ENCODE measurements at regions not wholly inside any gene's neighbourhood (a gene's known extent, or its start where the extent isn't known, plus 50 kb on each side); places are given as distances from the start of the nearest gene placed in this dataset.

DNA sequence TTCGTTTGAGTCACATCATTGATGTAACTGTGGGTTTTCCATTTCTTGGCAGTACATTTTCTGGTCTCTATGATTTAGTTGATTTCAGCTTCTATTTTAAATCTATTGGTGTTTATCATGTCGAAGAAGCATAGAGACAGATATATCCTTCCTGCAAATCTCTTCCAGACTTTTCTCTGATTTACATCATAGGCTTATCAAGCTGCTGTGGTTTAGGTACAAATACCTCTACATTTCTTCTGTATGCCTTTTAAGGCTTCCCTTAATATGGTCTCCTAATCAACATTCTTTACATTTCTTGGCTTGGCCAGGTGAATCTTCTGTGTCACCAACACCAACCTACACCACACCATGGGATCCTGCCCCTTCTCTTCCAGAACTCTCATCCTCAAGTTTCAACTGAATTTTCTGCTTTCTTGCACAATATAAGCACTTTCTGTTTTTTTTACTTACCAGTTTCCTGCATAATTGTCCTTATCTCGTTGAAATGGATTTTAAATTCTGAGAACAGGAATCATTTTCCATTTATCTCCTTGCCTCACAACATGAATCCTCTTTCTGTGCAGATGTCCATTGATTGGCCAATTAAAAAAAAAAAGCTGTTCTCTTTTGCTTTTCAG is 626.9 kb downstream of the ANKRD50 start:
- CTCF ChIA-PET: no interaction called here
- no peak for TF ChIP-seq CTCF (IDR thresholded peaks at IDR 0.05; ENCODE audit: insufficient read depth, low read length, missing control alignments)
- H3K4me3 ChIP-seq (ENCODE audit: low read depth, low read length): no peak overlapping the region
- no peak for DNase-seq (ENCODE audit: low read depth, low spot score)
- POLR2A ChIA-PET: no interaction called here

GRCh38 chr4:124090021-124090420 is 622.5 kb downstream of the ANKRD50 start:
- no peak overlapping the region for H3K4me3 ChIP-seq (ENCODE audit: low read depth, low read length)
- POLR2A ChIA-PET: no interaction called here
- no peak for DNase-seq (ENCODE audit: low read depth, low spot score)
- CTCF ChIA-PET: interaction anchor here (1.5 kb wide), 1 partner anchor 317 kb away, joined by 3 read pairs; no protein-coding TSS in a partner anchor
- TF ChIP-seq CTCF (IDR thresholded peaks at IDR 0.05; ENCODE audit: insufficient read depth, low read length, missing control alignments): no peak

DNA sequence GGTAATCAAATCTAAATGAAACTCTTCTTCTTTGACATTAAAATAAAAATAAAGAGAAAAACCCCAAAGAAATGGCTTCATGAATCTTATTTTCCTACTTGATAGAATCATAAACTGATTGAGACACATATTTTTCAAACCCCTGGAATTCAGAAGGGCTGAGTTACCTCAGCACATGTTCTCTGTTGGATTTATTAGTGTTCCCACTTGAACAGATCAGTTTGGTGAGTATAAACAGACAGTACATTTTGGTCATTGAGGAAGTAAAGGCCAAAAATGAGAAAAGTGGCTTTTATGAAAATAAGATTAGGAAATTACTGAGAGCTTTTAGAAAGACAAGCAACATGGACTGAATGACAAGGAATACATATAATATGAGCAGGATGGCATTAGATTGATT is 620.4 kb downstream of the ANKRD50 start:
- no peak for DNase-seq (ENCODE audit: low read depth, low spot score)
- no peak for TF ChIP-seq CTCF (IDR thresholded peaks at IDR 0.05; ENCODE audit: insufficient read depth, low read length, missing control alignments)
- H3K4me3 ChIP-seq (ENCODE audit: low read depth, low read length): no peak overlapping the region
- ChIA-PET CTCF (no interaction called here), POLR2A (no interaction called here)

DNA sequence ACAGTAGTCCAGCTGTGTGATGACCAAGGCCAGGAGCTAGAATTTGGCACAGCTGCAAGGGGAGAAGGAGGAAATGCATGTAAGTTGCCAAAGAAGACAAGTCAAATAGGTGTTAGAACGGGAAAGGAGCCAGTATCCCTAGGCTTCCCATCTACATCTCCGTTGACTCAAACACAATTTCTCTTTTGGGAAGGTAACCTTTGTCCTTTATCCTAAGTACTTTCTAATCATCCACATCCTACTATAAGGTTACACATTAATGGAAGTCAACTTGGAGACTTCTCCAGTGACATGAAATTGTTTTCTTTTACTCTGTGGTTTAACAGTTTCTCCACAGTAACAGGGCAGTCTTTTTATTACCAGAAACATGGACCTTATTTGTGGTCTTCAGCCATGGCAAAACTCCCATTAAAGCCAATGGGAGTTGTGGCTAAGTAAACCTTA is 620.0 kb downstream of the ANKRD50 start:
- DNase-seq (ENCODE audit: low read depth, low spot score): no peak
- ChIA-PET POLR2A (no interaction called here), CTCF (interaction anchor here (1.1 kb wide), 1 partner anchor 990 kb away, joined by 3 read pairs; no protein-coding TSS in a partner anchor)
- no peak for TF ChIP-seq CTCF (IDR thresholded peaks at IDR 0.05; ENCODE audit: insufficient read depth, low read length, missing control alignments)
- H3K4me3 ChIP-seq (ENCODE audit: low read depth, low read length): no peak overlapping the region

DNA sequence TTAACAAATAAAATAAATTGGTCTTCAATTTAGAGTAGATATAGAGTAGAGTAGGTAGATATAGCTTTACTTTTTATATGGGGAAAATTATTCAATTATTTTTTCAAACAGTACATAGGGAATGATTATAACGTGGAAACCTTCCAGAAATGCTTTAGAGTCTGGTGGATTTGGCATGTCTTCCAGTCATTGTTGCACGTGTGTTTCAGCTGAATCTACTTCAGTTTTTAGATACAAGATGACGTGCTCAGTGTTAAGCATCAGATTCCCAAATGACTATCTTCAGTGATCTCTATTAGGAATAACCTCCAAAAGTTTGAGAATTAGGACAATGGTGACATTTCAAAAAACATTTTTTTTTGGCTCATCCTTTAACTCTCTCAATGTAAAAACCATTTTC is 616.9 kb downstream of the ANKRD50 start:
- POLR2A ChIA-PET: no interaction called here
- CTCF ChIA-PET: interaction anchor here (1.0 kb wide), 1 partner anchor 434 kb away, joined by 5 read pairs; no protein-coding TSS in a partner anchor
- no peak for DNase-seq (ENCODE audit: low read depth, low spot score)
- TF ChIP-seq CTCF (IDR thresholded peaks at IDR 0.05; ENCODE audit: insufficient read depth, low read length, missing control alignments): no peak
- H3K4me3 ChIP-seq (ENCODE audit: low read depth, low read length): no peak overlapping the region

DNA sequence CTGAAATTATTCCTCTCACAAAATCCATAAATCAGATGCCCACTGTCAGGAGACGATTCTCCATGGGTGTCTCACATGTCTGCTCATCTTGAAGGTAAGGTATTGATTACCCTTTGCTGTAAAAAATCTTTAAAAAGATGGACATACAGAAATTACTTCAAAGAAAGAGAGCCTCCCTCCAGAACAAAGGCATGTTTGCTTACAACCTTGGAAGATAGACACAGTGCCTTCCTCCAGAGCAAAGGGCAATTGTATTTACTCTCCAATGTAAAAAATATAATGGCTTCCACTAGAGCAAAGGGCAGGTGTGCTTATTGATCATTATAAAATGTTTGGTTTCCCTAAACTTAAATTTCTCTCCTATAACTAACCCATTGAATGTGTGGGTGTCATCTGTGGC is 616.2 kb downstream of the ANKRD50 start:
- no peak for DNase-seq (ENCODE audit: low read depth, low spot score)
- ChIA-PET CTCF (interaction anchor here (1.0 to 2.0 kb wide), 2 partner anchors 435 to 970 kb away, joined by 5 read pairs; no protein-coding TSS in a partner anchor), POLR2A (no interaction called here)
- no peak for TF ChIP-seq CTCF (IDR thresholded peaks at IDR 0.05; ENCODE audit: insufficient read depth, low read length, missing control alignments)
- H3K4me3 ChIP-seq (ENCODE audit: low read depth, low read length): no peak overlapping the region
